Large intestine (tissue), 3 donors: ENCODE measurements at regions not wholly inside any gene's neighbourhood (a gene's known extent, or its start where the extent isn't known, plus 50 kb on each side); places are given as distances from the start of the nearest gene placed in this dataset.

Experiments used
- DNase-seq, 2 donors: peaks; one replicate each; pipeline versions ENCODE4 v3.0.0 to v3.0.0-alpha.2; 2013
- H3K27ac ChIP-seq: one replicate; pipeline ENCODE4 v1.5.1; 2013; ENCODE audit warnings: low read length
- H3K27me3 ChIP-seq: 2 replicates; pipeline ENCODE4 v1.6.1; 2013; ENCODE audit warnings: low read length; ENCODE audit not compliant: control insufficient read depth, insufficient read depth
- H3K36me3 ChIP-seq: 2 replicates; pipeline ENCODE4 v1.6.1; 2013; ENCODE audit warnings: low read length; ENCODE audit not compliant: control insufficient read depth, insufficient read depth
- H3K4me1 ChIP-seq: one replicate; pipeline ENCODE4 v1.6.1; 2013; ENCODE audit warnings: low read length; ENCODE audit not compliant: control insufficient read depth, insufficient read depth
- H3K4me3 ChIP-seq: one replicate; pipeline ENCODE4 v1.5.1; 2013; ENCODE audit warnings: low read length
- H3K9me3 ChIP-seq: one replicate; pipeline ENCODE4 v1.6.1; 2013; ENCODE audit warnings: mild to moderate bottlenecking, low read depth, low read length, moderate library complexity; ENCODE audit not compliant: control insufficient read depth
- WGBS: methylation state at CpG from one replicate; pipeline ENCODE4 v1.1.5; 2013; ENCODE audit warnings: low lambda C conversion rate; ENCODE audit not compliant: insufficient coverage; 5-methylcytosine and 5-hydroxymethylcytosine counted together

GRCh38 chr4:64897683-64898082 is 488.4 kb upstream of the TECRL start:
- H3K36me3 ChIP-seq: no peaks in the 10 kb centered on the region
- no peaks in the 10 kb centered on the region for H3K27me3 ChIP-seq
- no peak for DNase-seq
- no peak overlapping the region for H3K4me3 ChIP-seq
- H3K27ac ChIP-seq: no peak overlapping the region
- no peaks in the 10 kb centered on the region for H3K9me3 ChIP-seq
- no peaks in the 10 kb centered on the region for H3K4me1 ChIP-seq
- WGBS: 85% methylated on average over 2 of the region's 4 CpGs

DNA sequence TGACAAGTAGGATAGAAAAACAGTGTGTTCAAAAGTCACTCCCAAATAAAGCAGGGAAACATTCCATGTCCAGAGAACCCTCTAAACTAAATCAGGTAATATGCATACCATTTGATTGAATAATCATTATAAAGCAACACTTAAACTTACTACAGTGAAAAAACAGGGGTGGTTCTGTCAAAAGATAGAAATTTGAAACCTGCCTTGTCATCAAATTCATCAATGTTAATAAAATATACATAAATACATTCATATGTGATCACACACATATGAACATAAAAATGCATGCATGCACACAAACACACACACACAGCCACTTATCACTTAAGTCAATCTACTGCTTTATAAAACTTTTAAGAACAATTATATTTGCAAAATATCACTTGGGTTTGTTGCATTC is 485.8 kb upstream of the TECRL start:
- Histone ChIP-seq H3K9me3 (no peaks in the 10 kb centered on the region), H3K27me3 (no peaks in the 10 kb centered on the region), H3K4me3 (no peak overlapping the region), H3K4me1 (no peaks in the 10 kb centered on the region), H3K36me3 (no peaks in the 10 kb centered on the region), H3K27ac (no peak overlapping the region)
- no peak for DNase-seq

- Histone ChIP-seq H3K4me1 (no peaks in the 10 kb centered on the region), H3K27me3 (no peaks in the 10 kb centered on the region), H3K36me3 (no peaks in the 10 kb centered on the region), H3K4me3 (no peak overlapping the region), H3K9me3 (no peaks in the 10 kb centered on the region), H3K27ac (no peak overlapping the region)
- no peak for DNase-seq
- WGBS: 20% methylated on average over 1 of the region's 5 CpGs
Measured at GRCh38 chr4:64893205-64893604, 484.0 kb upstream of the TECRL start.

- Histone ChIP-seq H3K4me1 (no peaks in the 10 kb centered on the region), H3K4me3 (no peak overlapping the region), H3K9me3 (no peaks in the 10 kb centered on the region), H3K27me3 (no peaks in the 10 kb centered on the region), H3K27ac (no peak overlapping the region), H3K36me3 (no peaks in the 10 kb centered on the region)
- DNase-seq: no peak
- 87% methylated on average over 5 of the region's 5 CpGs for WGBS
Measured at GRCh38 chr4:64889906-64890610, 480.8 kb upstream of the TECRL start.

GRCh38 chr4:64883087-64883807 is 474.0 kb upstream of the TECRL start:
- H3K27ac ChIP-seq: no peak overlapping the region
- H3K27me3 ChIP-seq: no peaks in the 10 kb centered on the region
- no peaks in the 10 kb centered on the region for H3K4me1 ChIP-seq
- 71% methylated on average over 1 of the region's 5 CpGs for WGBS
- DNase-seq: no peak
- H3K4me3 ChIP-seq: no peak overlapping the region
- no peaks in the 10 kb centered on the region for H3K36me3 ChIP-seq
- H3K9me3 ChIP-seq: no peaks in the 10 kb centered on the region

DNA sequence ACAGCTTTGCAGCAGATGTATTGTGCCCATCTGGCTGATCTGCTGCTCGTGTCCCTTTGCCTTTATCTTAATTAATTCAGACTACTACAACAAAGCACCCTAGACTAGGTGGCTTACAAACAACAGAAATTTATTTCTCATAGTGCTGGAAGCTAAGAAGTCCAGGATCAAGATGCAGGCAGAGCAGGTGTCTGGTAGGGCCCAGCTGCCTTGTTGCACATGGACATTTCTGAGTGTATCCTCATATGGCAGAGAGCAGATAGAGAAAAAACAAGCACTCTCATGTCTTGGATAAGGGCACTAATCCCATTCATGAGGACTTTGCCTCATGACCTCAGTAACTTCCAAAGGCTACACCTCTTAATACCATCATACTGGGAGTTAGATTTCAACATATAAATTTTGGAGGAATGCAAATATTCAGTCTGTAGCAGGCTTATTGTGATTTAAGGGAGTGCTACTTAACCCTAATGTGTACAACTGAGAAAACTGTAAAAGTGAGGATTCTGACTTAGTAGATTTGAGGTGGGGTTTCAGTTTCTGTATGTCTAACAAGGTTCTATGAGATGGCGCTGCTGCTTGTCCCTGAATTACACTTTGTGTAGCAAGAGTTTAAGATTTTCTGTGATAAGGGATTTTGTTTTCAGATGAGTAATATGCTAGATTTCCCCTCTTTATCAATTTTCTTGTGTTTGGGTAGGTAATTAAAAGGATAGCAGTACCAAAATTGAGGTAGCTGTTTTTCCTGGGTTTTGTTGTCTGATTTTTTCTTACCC is 473.2 kb upstream of the TECRL start:
- H3K36me3 ChIP-seq: no peaks in the 10 kb centered on the region
- H3K4me1 ChIP-seq: no peaks in the 10 kb centered on the region
- H3K4me3 ChIP-seq: no peak overlapping the region
- no peaks in the 10 kb centered on the region for H3K27me3 ChIP-seq
- no peaks in the 10 kb centered on the region for H3K9me3 ChIP-seq
- no peak overlapping the region for H3K27ac ChIP-seq
- DNase-seq: no peak
- WGBS: no CpG with 5 or more reads among the region's 2 CpGs

- Histone ChIP-seq H3K4me1 (no peaks in the 10 kb centered on the region), H3K9me3 (no peaks in the 10 kb centered on the region), H3K27me3 (no peaks in the 10 kb centered on the region), H3K36me3 (no peaks in the 10 kb centered on the region), H3K4me3 (no peak overlapping the region), H3K27ac (no peak overlapping the region)
- no CpG with 5 or more reads among the region's 12 CpGs for WGBS
- DNase-seq: no peak
Measured at GRCh38 chr4:64880557-64880956, 471.3 kb upstream of the TECRL start.

DNA sequence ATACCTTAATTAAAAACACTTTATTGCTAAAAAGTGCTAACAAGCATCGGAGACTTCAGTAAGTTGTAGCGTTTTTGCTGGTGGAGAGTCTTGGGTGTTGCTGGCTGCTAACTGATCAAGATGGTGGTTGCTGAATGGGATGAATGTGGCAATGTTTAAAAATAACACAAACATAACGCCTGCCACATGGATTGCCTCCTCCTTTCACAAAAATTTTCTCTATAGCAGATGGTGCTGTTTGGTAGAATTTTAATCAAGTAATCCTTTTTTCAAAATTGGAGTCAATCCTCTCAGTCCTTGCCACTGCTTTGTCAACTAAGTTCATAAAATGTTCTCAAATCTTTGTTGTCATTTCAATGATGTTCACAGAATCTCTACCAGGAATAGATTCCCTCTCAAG is 466.8 kb upstream of the TECRL start:
- no peak for DNase-seq
- WGBS: 100% methylated on average over 1 of the region's 3 CpGs
- H3K9me3 ChIP-seq: no peaks in the 10 kb centered on the region
- H3K27me3 ChIP-seq: no peaks in the 10 kb centered on the region
- no peaks in the 10 kb centered on the region for H3K36me3 ChIP-seq
- no peaks in the 10 kb centered on the region for H3K4me1 ChIP-seq
- no peak overlapping the region for H3K27ac ChIP-seq
- H3K4me3 ChIP-seq: no peak overlapping the region

DNA sequence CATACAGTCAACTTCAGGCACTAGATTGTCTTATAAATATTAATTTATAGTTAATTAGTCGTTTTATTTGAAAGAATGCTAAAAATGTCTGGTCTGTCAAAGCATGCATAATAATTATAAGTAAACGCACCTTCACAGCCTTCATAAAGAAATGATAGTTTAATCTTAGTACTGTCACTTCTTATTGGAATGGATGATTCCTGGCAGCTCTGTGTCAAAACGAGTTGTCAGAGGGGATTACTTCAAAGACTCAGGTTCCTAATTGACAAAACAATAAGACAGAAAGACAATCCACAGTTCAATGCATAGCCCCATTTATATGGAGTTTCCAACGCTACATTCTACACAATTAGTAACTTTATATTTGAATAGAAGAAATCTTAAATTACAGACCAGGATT is 461.3 kb upstream of the TECRL start:
- WGBS: 70% methylated on average over 2 of the region's 4 CpGs
- H3K4me1 ChIP-seq: no peaks in the 10 kb centered on the region
- no peak overlapping the region for H3K4me3 ChIP-seq
- DNase-seq: no peak
- H3K9me3 ChIP-seq: no peaks in the 10 kb centered on the region
- H3K36me3 ChIP-seq: no peaks in the 10 kb centered on the region
- no peak overlapping the region for H3K27ac ChIP-seq
- H3K27me3 ChIP-seq: no peaks in the 10 kb centered on the region

DNA sequence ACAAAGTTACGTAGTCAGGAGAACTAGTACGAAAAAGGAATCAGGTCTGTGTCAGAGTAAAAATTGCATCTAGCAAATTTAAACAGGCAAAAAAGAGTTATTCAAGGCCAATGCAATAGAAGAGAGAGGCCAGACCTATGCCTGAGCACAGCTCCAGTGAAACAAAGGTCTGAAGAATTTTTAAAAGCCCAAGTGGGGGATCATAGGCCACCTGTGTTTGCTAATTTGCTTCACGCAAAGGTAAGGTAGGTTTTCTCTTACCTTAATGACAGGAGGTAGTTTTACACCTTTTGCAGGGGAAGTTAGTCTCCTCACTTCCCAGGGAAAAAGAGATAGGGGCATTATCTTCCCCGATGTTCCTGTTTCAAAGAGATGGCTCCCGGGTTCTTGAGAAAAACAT is 448.6 kb upstream of the TECRL start:
- WGBS: 90% methylated on average over 2 of the region's 5 CpGs
- Histone ChIP-seq H3K36me3 (no peaks in the 10 kb centered on the region), H3K27ac (no peak overlapping the region), H3K4me1 (no peaks in the 10 kb centered on the region), H3K27me3 (no peaks in the 10 kb centered on the region), H3K4me3 (no peak overlapping the region), H3K9me3 (no peaks in the 10 kb centered on the region)
- DNase-seq: no peak
